Thyroid gland (tissue), 4 donors: ENCODE measurements at regions not wholly inside any gene's neighbourhood (a gene's known extent, or its start where the extent isn't known, plus 50 kb on each side); places are given as distances from the start of the nearest gene placed in this dataset.

Experiments used
- POLR2A ChIP-seq, 2 donors: fragments of 450-650 bp; IDR thresholded peaks; one replicate each; pipeline ENCODE4 v1.6.1; 2017; ENCODE audit warnings: antibody characterized with exemption in 2 of 2, mild to moderate bottlenecking in 2 of 2, moderate library complexity in 1 of 2
- TF ChIP-seq, protein P1 (sequence below), 6 experiments: fragments of 200-600 bp in 3 of 6; fragments of 450-650 bp in 3 of 6; sonication (generic) in 3 of 6; IDR thresholded peaks; one replicate each; pipeline ENCODE4 v1.5.1; 2016 to 2019; ENCODE audit warnings: antibody characterized with exemption in 6 of 6, mild to moderate bottlenecking in 2 of 6, inconsistent platforms in 1 of 6, moderate library complexity in 1 of 6

DNA sequence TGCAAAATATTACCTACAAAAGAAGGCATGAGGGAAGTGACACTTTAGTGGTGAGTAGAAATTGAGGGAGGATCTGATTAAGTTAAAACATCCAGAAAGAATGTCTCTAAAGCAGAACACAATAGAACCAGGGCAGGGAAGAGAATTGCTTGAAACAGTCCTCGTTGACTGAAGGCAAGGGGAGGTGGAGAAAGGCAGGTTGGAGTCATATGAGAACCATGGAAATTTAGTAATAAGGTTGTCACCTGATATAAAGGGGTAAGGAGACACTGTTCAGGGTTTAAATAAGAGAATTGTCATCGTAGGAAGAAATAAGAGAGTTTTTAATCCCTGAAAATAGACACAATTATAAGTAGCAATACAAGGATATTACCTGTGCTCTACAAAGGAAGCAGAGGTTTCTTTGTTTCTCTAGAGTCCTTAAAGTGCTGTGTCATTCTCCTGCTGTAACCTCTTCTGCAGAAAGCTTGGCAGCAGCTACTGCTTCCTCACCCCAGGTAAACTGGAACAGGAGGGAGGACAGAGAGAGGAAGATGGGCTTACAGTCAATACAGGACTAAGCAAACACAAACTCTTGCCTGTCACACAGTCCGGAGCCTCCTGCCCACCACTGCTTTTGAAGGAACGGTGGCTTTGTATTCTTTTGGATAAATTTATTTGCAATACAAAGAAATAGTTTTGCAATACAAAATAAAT, 258.4 kb downstream of the PPARGC1A start:
- TF ChIP-seq, protein P1, sequence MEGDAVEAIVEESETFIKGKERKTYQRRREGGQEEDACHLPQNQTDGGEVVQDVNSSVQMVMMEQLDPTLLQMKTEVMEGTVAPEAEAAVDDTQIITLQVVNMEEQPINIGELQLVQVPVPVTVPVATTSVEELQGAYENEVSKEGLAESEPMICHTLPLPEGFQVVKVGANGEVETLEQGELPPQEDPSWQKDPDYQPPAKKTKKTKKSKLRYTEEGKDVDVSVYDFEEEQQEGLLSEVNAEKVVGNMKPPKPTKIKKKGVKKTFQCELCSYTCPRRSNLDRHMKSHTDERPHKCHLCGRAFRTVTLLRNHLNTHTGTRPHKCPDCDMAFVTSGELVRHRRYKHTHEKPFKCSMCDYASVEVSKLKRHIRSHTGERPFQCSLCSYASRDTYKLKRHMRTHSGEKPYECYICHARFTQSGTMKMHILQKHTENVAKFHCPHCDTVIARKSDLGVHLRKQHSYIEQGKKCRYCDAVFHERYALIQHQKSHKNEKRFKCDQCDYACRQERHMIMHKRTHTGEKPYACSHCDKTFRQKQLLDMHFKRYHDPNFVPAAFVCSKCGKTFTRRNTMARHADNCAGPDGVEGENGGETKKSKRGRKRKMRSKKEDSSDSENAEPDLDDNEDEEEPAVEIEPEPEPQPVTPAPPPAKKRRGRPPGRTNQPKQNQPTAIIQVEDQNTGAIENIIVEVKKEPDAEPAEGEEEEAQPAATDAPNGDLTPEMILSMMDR (IDR thresholded peaks at IDR 0.05), result no peak
- no peak for TF ChIP-seq POLR2A (IDR thresholded peaks at IDR 0.05)
